Lower lobe of right lung (tissue), 2 donors: ENCODE measurements at regions not wholly inside any gene's neighbourhood (a gene's known extent, or its start where the extent isn't known, plus 50 kb on each side); places are given as distances from the start of the nearest gene placed in this dataset.

ENCODE experiments used
- ATAC-seq, 2 donors: fragments of 200-7000 bp; cut with Tn5 transposase; one replicate each; pipeline ENCODE4 v1.9.1; 2020 to 2022; ENCODE audit warnings: mild to moderate bottlenecking in 2 of 2, moderate library complexity in 2 of 2
- DNase-seq: peaks from one replicate; pipeline ENCODE4 v3.0.0-alpha.2; 2020
- H3K27ac ChIP-seq: fragments of 200-600 bp; one replicate; pipeline ENCODE4 v1.8.0; 2022
- H3K27me3 ChIP-seq: fragments of 200-600 bp; one replicate; pipeline ENCODE4 v1.8.0; 2022; ENCODE audit warnings: low read depth
- H3K36me3 ChIP-seq: fragments of 200-600 bp; one replicate; pipeline ENCODE4 v1.8.0; 2022; ENCODE audit warnings: mild to moderate bottlenecking
- H3K4me1 ChIP-seq: fragments of 200-600 bp; one replicate; pipeline ENCODE4 v1.8.0; 2022
- H3K4me3 ChIP-seq: fragments of 200-600 bp; one replicate; pipeline ENCODE4 v1.8.0; 2022; ENCODE audit warnings: mild to moderate bottlenecking
- H3K9me3 ChIP-seq: fragments of 200-600 bp; one replicate; pipeline ENCODE4 v1.8.0; 2022
- CTCF ChIP-seq: fragments of 200-600 bp; IDR thresholded peaks from one replicate; pipeline ENCODE4 v1.8.0; 2022; ENCODE audit warnings: antibody characterized with exemption, mild to moderate bottlenecking
- intact Hi-C: fragments of 100-400 bp; cut with DNase I; formaldehyde crosslinking; loops from one replicate; pipeline ENCODE4 v1.11.0; 2022
- donor health status: DM: no; HTN: yes; CAD: no; lungs with severe emphysema.

- Histone ChIP-seq H3K4me1 (no peaks in the 10 kb centered on the region), H3K27ac (no peak overlapping the region), H3K27me3 (no peaks in the 10 kb centered on the region), H3K36me3 (no peaks in the 10 kb centered on the region), H3K4me3 (no peak overlapping the region), H3K9me3 (no peaks in the 10 kb centered on the region)
- no peak for ATAC-seq
- TF ChIP-seq CTCF = no peak
- intact Hi-C loops = no loop called here
- DNase-seq = no peak
These were observed 370.6 kb downstream of the SAMD5 start for GRCh38 chr6:147879031-147879580.

GRCh38 chr6:147881432-147881831 is 372.9 kb downstream of the SAMD5 start:
- Histone ChIP-seq H3K4me1 (no peaks in the 10 kb centered on the region), H3K27ac (no peak overlapping the region), H3K4me3 (no peak overlapping the region), H3K9me3 (no peaks in the 10 kb centered on the region), H3K27me3 (no peaks in the 10 kb centered on the region), H3K36me3 (no peaks in the 10 kb centered on the region)
- DNase-seq (no peak), ATAC-seq (no peak)
- TF ChIP-seq CTCF = no peak
- intact Hi-C loops = no loop called here

- H3K27ac ChIP-seq = no peak overlapping the region
- no peak overlapping the region for H3K4me3 ChIP-seq
- no peak for ATAC-seq
- no peaks in the 10 kb centered on the region for H3K4me1 ChIP-seq
- DNase-seq = no peak
- no peaks in the 10 kb centered on the region for H3K36me3 ChIP-seq
- H3K27me3 ChIP-seq = no peaks in the 10 kb centered on the region
- no peaks in the 10 kb centered on the region for H3K9me3 ChIP-seq
- intact Hi-C loops = no loop called here
- no peak for TF ChIP-seq CTCF
These were observed 379.9 kb downstream of the SAMD5 start for GRCh38 chr6:147888374-147888773.

GRCh38 chr6:147891671-147892070 is 383.2 kb downstream of the SAMD5 start:
- Histone ChIP-seq H3K4me3 (no peak overlapping the region), H3K4me1 (no peaks in the 10 kb centered on the region), H3K27ac (no peak overlapping the region), H3K27me3 (no peaks in the 10 kb centered on the region), H3K36me3 (no peaks in the 10 kb centered on the region), H3K9me3 (no peaks in the 10 kb centered on the region)
- TF ChIP-seq CTCF = no peak
- no peak for ATAC-seq
- intact Hi-C loops = no loop called here
- no peak for DNase-seq

- H3K4me1 ChIP-seq = no peaks in the 10 kb centered on the region
- no peaks in the 10 kb centered on the region for H3K27me3 ChIP-seq
- intact Hi-C loops = no loop called here
- no peak overlapping the region for H3K27ac ChIP-seq
- no peak for TF ChIP-seq CTCF
- no peak for ATAC-seq
- no peak for DNase-seq
- H3K36me3 ChIP-seq = no peaks in the 10 kb centered on the region
- no peaks in the 10 kb centered on the region for H3K9me3 ChIP-seq
- H3K4me3 ChIP-seq = no peak overlapping the region
These were observed 384.0 kb downstream of the SAMD5 start for GRCh38 chr6:147892476-147892875.

- TF ChIP-seq CTCF = no peak
- intact Hi-C loops = no loop called here
- H3K27me3 ChIP-seq = no peaks in the 10 kb centered on the region
- H3K36me3 ChIP-seq = no peaks in the 10 kb centered on the region
- H3K4me1 ChIP-seq = no peaks in the 10 kb centered on the region
- H3K27ac ChIP-seq = no peak overlapping the region
- ATAC-seq (no peak), DNase-seq (no peak)
- H3K9me3 ChIP-seq = no peaks in the 10 kb centered on the region
- H3K4me3 ChIP-seq = no peak overlapping the region
These were observed 386.8 kb downstream of the SAMD5 start for GRCh38 chr6:147895272-147895671.
